K562 (cell line): ENCODE measurements at regions not wholly inside any gene's neighbourhood (a gene's known extent, or its start where the extent isn't known, plus 50 kb on each side); places are given as distances from the start of the nearest gene placed in this dataset.
A peak's percentile ranks its signal among the peaks of the same experiment; 100 is the strongest.

Experiments
- ATAC-seq: fragments of 200-7000 bp; cut with Tn5 transposase; 3 replicates; pipeline ENCODE4 v1.9.1; 2020; ENCODE audit warnings: moderate library complexity
- BruUV-seq: library from RNA; stranded (reverse); fragments of 400-500 nt; replicated peaks from 2 replicates; lab custom pipeline; 2021; lab: Mats Ljungman, UMichigan
- CTCF ChIA-PET: fragments of 300-600 bp; formaldehyde crosslinking; extraction: SDS; loops from one replicate; lab custom pipeline; 2021; ENCODE audit warnings: low intra/inter-chr PET ratio; lab: Yijun Ruan, JAX
- POLR2A ChIA-PET: fragments of 300-600, 350-650 bp; sonication (Branson Sonifier 250); formaldehyde crosslinking; extraction: SDS; loops from one replicate; lab custom pipeline; 2021; ENCODE audit warnings: antibody characterized with exemption, inconsistent platforms; lab: Yijun Ruan, JAX
- DNase-seq, 4 experiments: peaks; one replicate each; pipeline versions ENCODE4 v3.0.0 to v3.0.0-alpha.2; 2011 to 2018; ENCODE audit warnings: low spot score in 3 of 4, mixed read lengths in 3 of 4; ENCODE audit errors: extremely low read depth in 1 of 4
- FAIRE-seq: peaks from 2 replicates; lab custom pipeline; 2011; peaks lifted over from hg19 to GRCh38; lab: Jason Lieb, UNC
- H2AFZ ChIP-seq: 2 replicates; pipeline ENCODE4 v1.6.0; 2011; ENCODE audit warnings: low read depth, low read length, control low read depth, inconsistent platforms
- H3K27ac ChIP-seq: fragments of 200-600 bp; 3 replicates; pipeline ENCODE4 v1.8.0; 2011; ENCODE audit warnings: low read depth, mild to moderate bottlenecking, control low read depth, inconsistent platforms, low read length, moderate library complexity, mixed read lengths; ENCODE audit errors: extremely low read depth
- H3K27me3 ChIP-seq, 2 experiments: fragments of 300-600 bp in 1 of 2; 2 replicates in 1 of 2; 3 replicates in 1 of 2; pipeline versions ENCODE4 v1.6.0 to v1.8.0; 2011; ENCODE audit warnings: inconsistent platforms in 2 of 2, low read length in 2 of 2, mild to moderate bottlenecking in 1 of 2, mixed read lengths in 1 of 2, moderate library complexity in 1 of 2; ENCODE audit not compliant: control insufficient read depth in 2 of 2, insufficient read depth in 2 of 2
- H3K36me3 ChIP-seq: fragments of 300-600 bp; 3 replicates; pipeline ENCODE4 v1.8.0; 2011; ENCODE audit warnings: mild to moderate bottlenecking, low read length, inconsistent platforms; ENCODE audit not compliant: control insufficient read depth, insufficient read depth
- H3K4me1 ChIP-seq, 2 experiments: fragments of 200-600 bp in 1 of 2; replicated peaks in 1 of 2; 2 replicates in 1 of 2; 3 replicates in 1 of 2; pipeline versions ENCODE4 v1.5.1 to v1.8.0; 2011; ENCODE audit warnings: inconsistent platforms in 2 of 2, low read length in 2 of 2, mild to moderate bottlenecking in 1 of 2, mixed read lengths in 1 of 2, moderate library complexity in 1 of 2; ENCODE audit not compliant: control insufficient read depth in 2 of 2, insufficient read depth in 2 of 2
- H3K4me2 ChIP-seq: 2 replicates; pipeline ENCODE4 v1.6.1; 2011; ENCODE audit warnings: low read length, control low read depth, inconsistent platforms, mixed read lengths; ENCODE audit not compliant: insufficient read depth
- H3K4me3 ChIP-seq: fragments of 200-600 bp; sonication (generic), shearing (Covaris generic); 2 replicates; pipeline ENCODE4 v1.5.1; 2016; ENCODE audit warnings: control low read depth, inconsistent platforms
- H3K79me2 ChIP-seq: fragments of 200-600 bp; 3 replicates; pipeline ENCODE4 v1.8.0; 2011; ENCODE audit warnings: low read length, inconsistent platforms; ENCODE audit not compliant: control insufficient read depth, insufficient read depth
- H3K9ac ChIP-seq, 2 experiments: 2 replicates each; pipeline versions ENCODE4 v1.6.0 to v1.6.1; 2011; ENCODE audit warnings: low read depth in 2 of 2, low read length in 2 of 2, control low read depth in 1 of 2, inconsistent platforms in 1 of 2, mild to moderate bottlenecking in 1 of 2, mixed read lengths in 1 of 2; ENCODE audit not compliant: insufficient read depth in 1 of 2
- H3K9me1 ChIP-seq: one replicate; pipeline ENCODE4 v1.6.0; 2011; ENCODE audit warnings: inconsistent platforms, mild to moderate bottlenecking, low read length, moderate library complexity; ENCODE audit not compliant: control insufficient read depth, insufficient read depth
- H3K9me3 ChIP-seq: replicated peaks from 2 replicates; pipeline ENCODE4 v1.5.1; 2011; ENCODE audit warnings: low read depth, low read length, inconsistent platforms; ENCODE audit not compliant: control insufficient read depth, insufficient read depth
- H4K20me1 ChIP-seq: replicated peaks from 2 replicates; pipeline ENCODE4 v1.6.1; 2011; ENCODE audit warnings: low read length, inconsistent platforms, mixed read lengths; ENCODE audit not compliant: control insufficient read depth, insufficient read depth
- C11orf30 ChIP-seq: fragments of 450-650 bp; IDR thresholded peaks from 2 replicates; pipeline ENCODE4 v1.6.1; 2016; ENCODE audit warnings: low read depth, mild to moderate bottlenecking
- CBX8 ChIP-seq: fragments of 200-600 bp; sonication (generic); IDR thresholded peaks from 2 replicates; pipeline ENCODE4 v1.6.1; 2012; ENCODE audit warnings: borderline replicate concordance, mixed run types, low read depth, mild to moderate bottlenecking, moderate library complexity, mixed read lengths, low read length, control low read depth, inconsistent platforms; ENCODE audit not compliant: poor library complexity, severe bottlenecking; ENCODE audit errors: extremely low read depth
- CHD1 ChIP-seq: fragments of 200-600 bp; sonication (generic); IDR thresholded peaks from one replicate; pipeline ENCODE4 v1.6.1; 2012; ENCODE audit warnings: mild to moderate bottlenecking, moderate library complexity, low read length, inconsistent platforms
- HMG20B ChIP-seq: fragments of 250-450 bp; sonication (Bioruptor Pico); IDR thresholded peaks from 2 replicates; pipeline ENCODE4 v1.5.0; 2021; ENCODE audit warnings: mild to moderate bottlenecking
- HNRNPL ChIP-seq: fragments of 200-400 bp; formaldehyde crosslinking; IDR thresholded peaks from 2 replicates; pipeline ENCODE4 v1.6.1; 2017; ENCODE audit warnings: low read depth, mild to moderate bottlenecking, low read length
- LCOR ChIP-seq: sonication (generic); formaldehyde crosslinking; IDR thresholded peaks from 2 replicates; pipeline ENCODE4 v1.8.0; 2022; ENCODE audit warnings: mild to moderate bottlenecking, missing genetic modification reagents
- MIER1 ChIP-seq: fragments of 450-650 bp; IDR thresholded peaks from 2 replicates; pipeline ENCODE4 v1.6.1; 2016; ENCODE audit warnings: antibody characterized with exemption, mild to moderate bottlenecking, low read depth
- RBM14 ChIP-seq: fragments of 200-400 bp; formaldehyde crosslinking; IDR thresholded peaks from 2 replicates; pipeline ENCODE4 v1.6.1; 2018; ENCODE audit warnings: low read depth, mild to moderate bottlenecking, low read length, moderate library complexity, borderline replicate concordance; ENCODE audit not compliant: insufficient read depth
- RBM25 ChIP-seq: fragments of 200-400 bp; formaldehyde crosslinking; IDR thresholded peaks from 2 replicates; pipeline ENCODE4 v1.6.1; 2018; ENCODE audit warnings: low read length, low read depth, moderate library complexity; ENCODE audit not compliant: severe bottlenecking
- TFE3 ChIP-seq: fragments of 450-650 bp; formaldehyde crosslinking; IDR thresholded peaks from 2 replicates; pipeline ENCODE4 v1.4.0; 2020; ENCODE audit warnings: mild to moderate bottlenecking, mixed read lengths
- ZFP30 ChIP-seq: fragments of 250-450 bp; sonication (Bioruptor Pico); IDR thresholded peaks from 2 replicates; pipeline ENCODE4 v1.8.0; 2022; ENCODE audit warnings: moderate library complexity, mild to moderate bottlenecking, inconsistent platforms, borderline replicate concordance
- ZNF780A ChIP-seq: fragments of 250-450 bp; sonication (Bioruptor Pico); IDR thresholded peaks from 2 replicates; pipeline ENCODE4 v1.5.0; 2021; ENCODE audit warnings: mild to moderate bottlenecking
- WGBS: fragments of 100-300 bp; shearing (Covaris generic); methylation state at CpG from one replicate; pipeline ENCODE4 v1.1.6; 2016; ENCODE audit warnings: low coverage, mixed read lengths; ENCODE audit not compliant: insufficient coverage; ENCODE audit errors: missing lambda C conversion rate; 5-methylcytosine and 5-hydroxymethylcytosine counted together
- in situ Hi-C: fragments of 300-500 bp; cut with MboI; formaldehyde crosslinking; loops from 4 replicates; pipeline ENCODE4 v1.15.0; 2018; ENCODE audit warnings: inconsistent platforms, mixed read lengths
- intact Hi-C: fragments of 100-400 bp; cut with micrococcal nuclease; formaldehyde crosslinking; loops from 2 replicates; pipeline ENCODE4 v1.14.2; 2022

GRCh38 chr2:58732999-58733398 is 491.9 kb upstream of the FANCL start:
- no peak for FAIRE-seq
- BruUV-seq = no TSS peak
- 0 out of 3 replicates have a peak, but pooled peaks cover 1% of the 10 kb centered on the region for H3K36me3 ChIP-seq
- no peak overlapping the region for H3K27ac ChIP-seq
- in situ Hi-C loops (no loop called here), intact Hi-C loops (no loop called here)
- TF ChIP-seq RBM25 (peak; percentile 29), HNRNPL (no peak), C11orf30 (no peak), ZNF780A (CRISPR knock-in tag) (no peak)
- H3K4me1 ChIP-seq = peaks cover 0 to 68% of the 10 kb centered on the region in 2 experiments; a peak in 4 of 5 replicates
- H3K9ac ChIP-seq = no peak overlapping the region
- 81% methylated on average over 1 of the region's 1 CpG for WGBS
- no peaks in the 10 kb centered on the region for H3K9me1 ChIP-seq
- ChIA-PET POLR2A (no interaction called here), CTCF (no interaction called here)
- no peaks in the 10 kb centered on the region for H3K27me3 ChIP-seq
- no peak for ATAC-seq
- no peak overlapping the region for H2AFZ ChIP-seq
- H3K9me3 ChIP-seq = no peaks in the 10 kb centered on the region
- no peaks in the 10 kb centered on the region for H3K79me2 ChIP-seq
- H3K4me2 ChIP-seq = no peak overlapping the region
- no peaks in the 10 kb centered on the region for H4K20me1 ChIP-seq
- DNase-seq = no peak
- H3K4me3 ChIP-seq = no peak overlapping the region

- Histone ChIP-seq H3K27ac (peak overlapping the region; percentile 81), H3K4me3 (no peak overlapping the region), H2AFZ (peak overlapping the region; percentile 22; the same call in 1 of the 2 replicates), H3K79me2 (no peaks in the 10 kb centered on the region), H3K9me3 (no peaks in the 10 kb centered on the region), H3K27me3 (no peaks in the 10 kb centered on the region), H3K36me3 (0 out of 3 replicates have a peak, but pooled peaks cover 3% of the 10 kb centered on the region), H3K4me1 (peaks cover 0 to 61% of the 10 kb centered on the region in 2 experiments; a peak in 4 of 5 replicates), H3K9me1 (no peaks in the 10 kb centered on the region), H4K20me1 (no peaks in the 10 kb centered on the region), H3K9ac (peak overlapping the region in 1 of 2 experiments; percentile 65; a peak in 2 of 4 replicates), H3K4me2 (peak overlapping the region; percentile 13)
- ChIA-PET POLR2A (interaction anchor here (0.7 to 1.2 kb wide), 6 partner anchors 12 to 124 kb away, joined by 3 to 4 read pairs (median 3); no protein-coding TSS in a partner anchor), CTCF (no interaction called here)
- no TSS peak for BruUV-seq
- 0% methylated on average over 2 of the region's 2 CpGs for WGBS
- peak; percentile 80 for FAIRE-seq
- intact Hi-C loops (loop anchor here (1.0 kb wide), 2 partner anchors 20 to 42 kb away; no protein-coding TSS in a partner anchor), in situ Hi-C loops (no loop called here)
- peak; percentile 81 for ATAC-seq
- DNase-seq = peak; percentile 15 to 83 (median 43)
- no peak for TF ChIP-seq RBM14
- no peak for TF ChIP-seq HMG20B (CRISPR knock-in tag)
- no peak for TF ChIP-seq LCOR (CRISPR knock-in tag)
- TF ChIP-seq CBX8 = no peak
- no peak for TF ChIP-seq MIER1
- no peak for TF ChIP-seq CHD1
- no peak for TF ChIP-seq TFE3 (CRISPR knock-in tag)
- TF ChIP-seq ZFP30 = no peak
Observed at GRCh38 chr2:58731488-58731869, 490.4 kb upstream of the FANCL start.
